Mesendoderm (in vitro differentiated cells): ENCODE measurements at regions not wholly inside any gene's neighbourhood (a gene's known extent, or its start where the extent isn't known, plus 50 kb on each side); places are given as distances from the start of the nearest gene placed in this dataset.

Source experiments
- DNase-seq: peaks from one replicate; pipeline ENCODE4 v3.0.0; 2013
- H2AK5ac ChIP-seq: 2 replicates; pipeline ENCODE4 v1.6.1; 2013; ENCODE audit warnings: low read length, inconsistent platforms
- H2BK120ac ChIP-seq: 2 replicates; pipeline ENCODE4 v1.6.1; 2013; ENCODE audit warnings: low read depth, mild to moderate bottlenecking, low read length, moderate library complexity, mixed read lengths
- H2BK15ac ChIP-seq: replicated peaks from 2 replicates; pipeline ENCODE4 v1.6.1; 2013; ENCODE audit warnings: low read depth, mild to moderate bottlenecking, moderate library complexity
- H2BK5ac ChIP-seq: 2 replicates; pipeline ENCODE4 v1.6.1; 2013; ENCODE audit warnings: low read length, inconsistent platforms
- H3K18ac ChIP-seq: 2 replicates; pipeline ENCODE4 v1.6.1; 2013; ENCODE audit warnings: mild to moderate bottlenecking, low read length, mixed read lengths
- H3K23ac ChIP-seq: one replicate; pipeline ENCODE4 v1.6.1; 2013; ENCODE audit warnings: low read length
- H3K27ac ChIP-seq: 2 replicates; pipeline ENCODE4 v1.5.1; 2013; ENCODE audit warnings: low read depth, mild to moderate bottlenecking, inconsistent platforms, low read length, moderate library complexity
- H3K27me3 ChIP-seq: 2 replicates; pipeline ENCODE4 v1.6.1; 2013; ENCODE audit warnings: low read length, control low read depth, mild to moderate bottlenecking, inconsistent platforms; ENCODE audit not compliant: insufficient read depth, poor library complexity
- H3K36me3 ChIP-seq: 2 replicates; pipeline ENCODE4 v1.6.1; 2013; ENCODE audit warnings: low read length, inconsistent platforms; ENCODE audit not compliant: control insufficient read depth, insufficient read depth
- H3K4ac ChIP-seq: one replicate; pipeline ENCODE4 v1.6.1; 2013; ENCODE audit warnings: low read depth, mild to moderate bottlenecking, low read length, moderate library complexity
- H3K4me1 ChIP-seq: 2 replicates; pipeline ENCODE4 v1.6.1; 2013; ENCODE audit warnings: low read depth, low read length, inconsistent platforms; ENCODE audit not compliant: control insufficient read depth
- H3K4me2 ChIP-seq: 2 replicates; pipeline ENCODE4 v1.6.1; 2013; ENCODE audit warnings: low read length
- H3K4me3 ChIP-seq: 2 replicates; pipeline ENCODE4 v1.5.1; 2013; ENCODE audit warnings: mild to moderate bottlenecking, low read length
- H3K56ac ChIP-seq: one replicate; pipeline ENCODE4 v1.6.1; 2013; ENCODE audit warnings: low read length
- H3K79me1 ChIP-seq: 2 replicates; pipeline ENCODE4 v1.6.1; 2013; ENCODE audit warnings: low read length, inconsistent platforms
- H3K79me2 ChIP-seq: 2 replicates; pipeline ENCODE4 v1.6.1; 2013; ENCODE audit warnings: mild to moderate bottlenecking, low read length; ENCODE audit not compliant: control insufficient read depth, insufficient read depth
- H3K9ac ChIP-seq: 2 replicates; pipeline ENCODE4 v1.6.1; 2013; ENCODE audit warnings: low read length, inconsistent platforms
- H4K5ac ChIP-seq: one replicate; pipeline ENCODE4 v1.6.1; 2013; ENCODE audit warnings: low read length
- H4K8ac ChIP-seq: one replicate; pipeline ENCODE4 v1.6.1; 2013; ENCODE audit warnings: low read depth, mild to moderate bottlenecking, control low read depth, low read length, moderate library complexity
- WGBS: extraction: QIAGEN DNeasy Blood & Tissue Kit; methylation state at CpG from one replicate; pipeline ENCODE4 v1.1.7; 2013; ENCODE audit warnings: low lambda C conversion rate, missing lambda C conversion rate; ENCODE audit not compliant: insufficient coverage; ENCODE audit errors: extremely low coverage; 5-methylcytosine and 5-hydroxymethylcytosine counted together

DNA sequence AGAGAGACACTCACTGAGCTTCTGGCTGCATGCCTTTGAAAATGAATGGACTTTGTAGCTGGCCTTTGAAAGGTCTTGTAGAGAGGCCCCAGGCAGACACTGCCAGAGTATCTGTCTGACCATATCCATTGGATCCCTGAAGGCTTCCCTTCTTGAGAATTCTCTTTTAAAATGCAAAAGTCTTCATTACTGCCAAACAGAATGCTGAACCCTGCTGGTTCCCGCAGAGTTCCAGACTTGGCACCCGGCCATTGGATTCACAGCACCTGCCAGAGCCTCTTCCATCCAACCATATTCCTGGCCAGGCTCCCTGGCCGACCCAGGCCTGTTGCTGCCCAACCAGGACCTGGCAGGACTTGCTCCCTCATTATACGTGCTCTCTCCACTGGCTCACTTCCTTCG, 182.5 kb downstream of the GXYLT1 start:
- no peak overlapping the region for H4K8ac ChIP-seq
- no peak overlapping the region for H3K4ac ChIP-seq
- H3K4me2 ChIP-seq = no peak overlapping the region
- no peak for DNase-seq
- no peaks in the 10 kb centered on the region for H3K36me3 ChIP-seq
- H2BK120ac ChIP-seq = no peak overlapping the region
- H3K18ac ChIP-seq = no peak overlapping the region
- H4K5ac ChIP-seq = no peak overlapping the region
- no peak overlapping the region for H3K27ac ChIP-seq
- no peak overlapping the region for H3K56ac ChIP-seq
- H2BK5ac ChIP-seq = no peak overlapping the region
- no peak overlapping the region for H3K9ac ChIP-seq
- no peaks in the 10 kb centered on the region for H3K27me3 ChIP-seq
- H3K4me3 ChIP-seq = no peak overlapping the region
- H2BK15ac ChIP-seq = no peak overlapping the region
- H3K79me2 ChIP-seq = no peaks in the 10 kb centered on the region
- no peaks in the 10 kb centered on the region for H3K79me1 ChIP-seq
- no peak overlapping the region for H3K23ac ChIP-seq
- H3K4me1 ChIP-seq = no peaks in the 10 kb centered on the region
- H2AK5ac ChIP-seq = no peak overlapping the region
- no CpG with 5 or more reads among the region's 5 CpGs for WGBS

DNA sequence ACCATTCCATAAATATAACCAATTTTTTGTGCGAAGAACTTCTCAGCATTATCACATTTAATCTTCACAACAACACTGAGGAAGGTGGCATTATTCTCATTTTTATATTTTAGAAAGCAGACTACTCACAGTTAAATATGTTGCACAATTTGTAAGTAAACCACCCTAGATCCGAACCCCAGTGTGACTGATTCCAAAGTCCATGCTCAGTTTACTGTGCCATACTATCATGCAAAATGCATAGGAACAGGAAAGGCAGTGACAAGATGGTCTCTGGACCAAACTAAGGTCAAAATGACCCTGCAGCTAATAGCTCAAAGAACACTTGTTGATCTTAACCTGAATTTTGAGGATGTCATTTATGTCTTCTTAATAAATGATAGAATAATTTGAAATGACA, 185.4 kb downstream of the GXYLT1 start:
- Histone ChIP-seq H3K4me3 (no peak overlapping the region), H3K79me1 (no peaks in the 10 kb centered on the region), H3K23ac (no peak overlapping the region), H4K8ac (no peak overlapping the region), H2BK15ac (no peak overlapping the region), H3K36me3 (no peaks in the 10 kb centered on the region), H2BK5ac (no peak overlapping the region), H3K4me1 (no peaks in the 10 kb centered on the region), H3K9ac (no peak overlapping the region), H3K79me2 (no peaks in the 10 kb centered on the region), H2AK5ac (no peak overlapping the region), H2BK120ac (no peak overlapping the region), H3K18ac (no peak overlapping the region), H3K27me3 (no peaks in the 10 kb centered on the region), H3K56ac (no peak overlapping the region), H4K5ac (no peak overlapping the region), H3K4me2 (no peak overlapping the region), H3K4ac (no peak overlapping the region), H3K27ac (no peak overlapping the region)
- no peak for DNase-seq
- WGBS = no CpG with 5 or more reads among the region's 2 CpGs

DNA sequence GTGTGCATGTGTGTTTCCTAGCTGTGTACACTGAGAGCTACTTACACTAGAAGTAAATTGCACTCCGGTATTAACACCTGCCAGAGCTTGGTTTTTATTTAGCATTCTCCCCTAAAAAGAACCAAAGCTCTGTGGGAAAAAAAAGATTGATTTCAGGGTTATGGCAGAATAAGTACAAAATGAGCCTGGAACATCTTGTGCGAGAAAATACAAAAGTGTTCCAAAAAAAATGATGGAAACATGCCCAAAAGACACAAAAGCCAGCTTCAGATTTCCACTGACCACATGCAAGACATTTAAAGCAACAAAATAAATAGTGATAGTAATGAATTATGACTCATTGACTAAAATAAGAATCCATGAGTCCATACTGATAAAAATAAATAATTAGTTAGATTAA, 188.3 kb downstream of the GXYLT1 start:
- no peak overlapping the region for H2BK120ac ChIP-seq
- no peaks in the 10 kb centered on the region for H3K79me1 ChIP-seq
- H3K4ac ChIP-seq = no peak overlapping the region
- H3K9ac ChIP-seq = no peak overlapping the region
- no peak overlapping the region for H3K56ac ChIP-seq
- H3K4me1 ChIP-seq = no peaks in the 10 kb centered on the region
- no peak overlapping the region for H2AK5ac ChIP-seq
- no peak for DNase-seq
- H3K4me3 ChIP-seq = no peak overlapping the region
- H2BK15ac ChIP-seq = no peak overlapping the region
- H3K36me3 ChIP-seq = no peaks in the 10 kb centered on the region
- no peak overlapping the region for H3K27ac ChIP-seq
- no peak overlapping the region for H3K23ac ChIP-seq
- no CpG with 5 or more reads among the region's 2 CpGs for WGBS
- H3K18ac ChIP-seq = no peak overlapping the region
- H3K79me2 ChIP-seq = no peaks in the 10 kb centered on the region
- no peak overlapping the region for H4K8ac ChIP-seq
- no peak overlapping the region for H2BK5ac ChIP-seq
- no peak overlapping the region for H4K5ac ChIP-seq
- H3K27me3 ChIP-seq = no peaks in the 10 kb centered on the region
- H3K4me2 ChIP-seq = no peak overlapping the region

DNA sequence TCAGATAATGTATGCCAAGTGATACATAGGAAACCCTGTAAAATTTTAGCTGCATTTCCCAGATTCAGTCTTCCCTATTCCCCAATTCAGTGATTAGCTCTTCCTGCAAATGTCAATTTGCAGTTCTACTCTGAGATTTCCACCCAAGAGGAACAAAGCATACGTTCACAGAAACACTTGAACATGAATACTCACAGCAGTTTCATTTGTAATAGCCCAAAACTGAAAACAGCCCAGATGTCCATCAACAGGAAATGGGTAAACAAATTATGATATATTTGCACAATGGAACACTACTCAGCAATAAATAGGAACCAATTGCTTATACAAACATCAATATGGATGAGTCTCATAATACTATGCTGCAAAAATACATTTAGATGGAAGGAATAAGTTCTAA, 194.2 kb downstream of the GXYLT1 start:
- Histone ChIP-seq H3K4me3 (no peak overlapping the region), H2BK120ac (no peak overlapping the region), H2BK5ac (no peak overlapping the region), H3K9ac (no peak overlapping the region), H3K56ac (no peak overlapping the region), H3K4me1 (no peaks in the 10 kb centered on the region), H3K4ac (no peak overlapping the region), H2BK15ac (no peak overlapping the region), H3K4me2 (no peak overlapping the region), H4K8ac (no peak overlapping the region), H2AK5ac (no peak overlapping the region), H3K23ac (no peak overlapping the region), H3K36me3 (no peaks in the 10 kb centered on the region), H3K27me3 (no peaks in the 10 kb centered on the region), H4K5ac (no peak overlapping the region), H3K79me1 (no peaks in the 10 kb centered on the region), H3K79me2 (no peaks in the 10 kb centered on the region), H3K27ac (no peak overlapping the region), H3K18ac (no peak overlapping the region)
- no peak for DNase-seq
- no CpG with 5 or more reads among the region's 1 CpG for WGBS

DNA sequence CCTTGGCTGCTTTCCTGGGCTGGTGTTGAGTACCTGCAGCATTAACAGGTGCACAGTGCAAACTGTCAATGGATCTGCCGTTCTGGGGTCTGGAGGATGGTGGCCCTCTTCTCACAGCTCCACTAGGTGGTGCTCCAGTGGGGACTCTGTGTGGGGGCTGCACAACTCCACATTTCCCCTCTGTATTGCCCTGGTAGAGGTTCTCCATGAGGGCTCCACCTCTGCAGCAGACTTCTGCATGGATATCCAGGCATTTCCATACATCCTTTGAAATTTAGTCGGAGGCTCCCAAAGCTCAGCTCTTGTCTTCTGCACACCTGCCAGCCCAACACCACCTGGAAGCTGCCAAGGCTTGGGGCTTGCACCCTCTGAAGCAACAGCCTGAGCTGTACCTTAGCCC, 198.6 kb downstream of the GXYLT1 start:
- no peak overlapping the region for H2BK5ac ChIP-seq
- H2BK15ac ChIP-seq = no peak overlapping the region
- H4K5ac ChIP-seq = no peak overlapping the region
- H3K36me3 ChIP-seq = no peaks in the 10 kb centered on the region
- H3K27me3 ChIP-seq = no peaks in the 10 kb centered on the region
- no peaks in the 10 kb centered on the region for H3K79me1 ChIP-seq
- no peak for DNase-seq
- H3K9ac ChIP-seq = no peak overlapping the region
- H3K4ac ChIP-seq = no peak overlapping the region
- no peaks in the 10 kb centered on the region for H3K4me1 ChIP-seq
- no peak overlapping the region for H2BK120ac ChIP-seq
- no peak overlapping the region for H3K4me2 ChIP-seq
- H3K4me3 ChIP-seq = no peak overlapping the region
- H3K56ac ChIP-seq = no peak overlapping the region
- no peak overlapping the region for H3K18ac ChIP-seq
- H3K27ac ChIP-seq = no peak overlapping the region
- H2AK5ac ChIP-seq = no peak overlapping the region
- no peaks in the 10 kb centered on the region for H3K79me2 ChIP-seq
- no CpG with 5 or more reads among the region's 2 CpGs for WGBS
- H3K23ac ChIP-seq = no peak overlapping the region
- no peak overlapping the region for H4K8ac ChIP-seq

DNA sequence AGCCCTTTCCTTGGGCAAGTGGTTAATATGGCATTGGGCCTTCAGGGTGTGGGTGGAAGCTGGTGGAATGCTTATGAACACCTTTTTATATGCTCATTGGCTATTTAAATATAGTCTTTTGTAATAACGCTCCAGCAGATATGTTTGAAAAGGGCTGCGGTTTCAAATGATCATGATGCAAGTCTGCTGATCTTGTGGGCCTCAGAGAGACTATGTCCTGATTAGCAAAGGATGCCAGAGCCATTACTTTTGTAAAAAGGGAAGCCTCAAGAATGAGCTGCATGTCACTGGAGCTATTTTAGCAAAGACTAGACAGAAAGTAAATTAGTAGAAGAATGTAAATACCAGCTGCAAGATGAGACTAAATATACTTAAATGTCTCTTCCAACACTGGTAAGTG, 200.5 kb downstream of the GXYLT1 start:
- no peak overlapping the region for H4K8ac ChIP-seq
- H3K27ac ChIP-seq = no peak overlapping the region
- H3K23ac ChIP-seq = no peak overlapping the region
- no peak overlapping the region for H3K9ac ChIP-seq
- H3K79me1 ChIP-seq = no peaks in the 10 kb centered on the region
- no peak overlapping the region for H3K4ac ChIP-seq
- H3K4me3 ChIP-seq = no peak overlapping the region
- no peak overlapping the region for H4K5ac ChIP-seq
- H2BK120ac ChIP-seq = no peak overlapping the region
- H3K18ac ChIP-seq = no peak overlapping the region
- H3K36me3 ChIP-seq = no peaks in the 10 kb centered on the region
- H2BK15ac ChIP-seq = no peak overlapping the region
- no CpG with 5 or more reads among the region's 2 CpGs for WGBS
- no peak overlapping the region for H2BK5ac ChIP-seq
- no peak overlapping the region for H3K56ac ChIP-seq
- DNase-seq = no peak
- no peak overlapping the region for H2AK5ac ChIP-seq
- no peaks in the 10 kb centered on the region for H3K27me3 ChIP-seq
- H3K4me1 ChIP-seq = no peaks in the 10 kb centered on the region
- H3K4me2 ChIP-seq = no peak overlapping the region
- no peaks in the 10 kb centered on the region for H3K79me2 ChIP-seq
